ENCODE measurements at regions not wholly inside any gene's neighbourhood (a gene's known extent, or its start where the extent isn't known, plus 50 kb on each side); places are given as distances from the start of the nearest gene placed in this dataset.

DNA sequence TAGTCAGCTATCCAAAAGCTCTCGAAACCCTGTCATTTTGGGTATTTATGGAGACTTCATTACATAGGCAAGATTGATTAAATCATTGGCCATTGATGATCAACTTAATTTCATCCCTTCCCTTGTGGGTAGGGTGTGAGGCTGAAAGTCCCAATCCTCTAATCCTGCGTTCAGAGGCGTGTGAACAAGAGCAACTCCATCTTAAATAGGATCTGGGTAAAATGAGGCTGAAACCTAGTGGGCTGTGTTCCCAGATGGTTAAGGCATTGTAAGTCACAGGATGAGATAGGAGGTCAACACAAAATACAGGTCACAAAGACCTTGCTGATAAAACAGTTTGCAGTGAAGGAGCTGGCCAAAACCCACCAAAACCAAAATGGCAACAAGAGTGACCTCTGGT is 641.7 kb upstream of the GJE1 start:
- Histone ChIP-seq H3K36me3 (ENCODE audit: control insufficient read depth, insufficient read depth, low read length) (no peaks in the 10 kb centered on the region), H3K4me1 (ENCODE audit: control insufficient read depth, insufficient read depth, low read length) (no peaks in the 10 kb centered on the region), H3K27ac (ENCODE audit: low read depth, low read length) (no peak overlapping the region), H3K27me3 (ENCODE audit: control insufficient read depth, insufficient read depth, low read length) (no peaks in the 10 kb centered on the region), H3K9me3 (ENCODE audit: control insufficient read depth, insufficient read depth, low read length) (no peaks in the 10 kb centered on the region), H3K4me3 (ENCODE audit: low read depth, low read length) (no peak overlapping the region)
- no CpG with 5 or more reads among the region's 3 CpGs for WGBS (ENCODE audit: insufficient coverage)
- no peak for DNase-seq (ENCODE audit: low read depth in 4 of 6, low spot score in 6 of 6)

DNA sequence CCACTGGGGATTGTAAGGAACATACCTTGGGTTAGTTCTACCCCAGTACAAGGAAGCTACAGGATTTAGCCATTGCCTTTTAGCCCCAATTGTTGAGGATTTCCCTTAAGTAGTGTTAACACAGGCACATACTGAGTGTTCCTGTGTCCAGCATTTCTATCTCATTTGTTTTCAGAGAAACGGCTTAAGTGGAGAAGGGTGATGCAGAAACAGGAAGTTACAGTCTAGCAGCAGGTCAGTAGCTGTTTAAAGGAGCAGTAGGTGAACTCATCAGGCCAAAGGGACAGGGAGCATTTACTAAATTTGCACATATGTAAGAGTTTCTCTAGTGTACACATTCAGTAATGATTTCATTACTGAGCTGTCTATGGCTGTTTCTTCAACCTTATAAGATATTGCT is 644.2 kb upstream of the GJE1 start:
- H3K27ac ChIP-seq (ENCODE audit: low read depth, low read length): no peak overlapping the region
- WGBS (ENCODE audit: insufficient coverage): no CpG with 5 or more reads among the region's 1 CpG
- no peaks in the 10 kb centered on the region for H3K27me3 ChIP-seq (ENCODE audit: control insufficient read depth, insufficient read depth, low read length)
- no peaks in the 10 kb centered on the region for H3K9me3 ChIP-seq (ENCODE audit: control insufficient read depth, insufficient read depth, low read length)
- H3K4me3 ChIP-seq (ENCODE audit: low read depth, low read length): no peak overlapping the region
- no peaks in the 10 kb centered on the region for H3K4me1 ChIP-seq (ENCODE audit: control insufficient read depth, insufficient read depth, low read length)
- no peaks in the 10 kb centered on the region for H3K36me3 ChIP-seq (ENCODE audit: control insufficient read depth, insufficient read depth, low read length)
- no peak for DNase-seq (ENCODE audit: low read depth in 4 of 6, low spot score in 6 of 6)

DNA sequence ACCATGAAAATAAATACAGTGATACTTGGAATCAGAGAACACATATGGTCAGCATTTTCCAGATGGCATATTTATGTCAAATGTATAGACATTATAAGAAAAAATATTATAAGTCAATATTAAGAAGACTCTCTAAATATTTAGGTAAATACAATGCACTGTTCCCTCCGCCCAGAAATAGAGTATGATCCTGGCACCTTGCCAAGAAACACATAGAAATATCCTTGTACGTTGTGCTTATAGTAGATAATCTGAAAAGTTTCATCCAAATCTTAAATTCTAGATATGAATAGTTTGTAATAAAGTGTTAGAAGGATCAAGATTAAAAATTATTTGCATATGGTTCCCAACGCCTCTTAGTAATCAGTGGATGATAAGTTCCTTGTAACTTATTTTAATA is 645.8 kb upstream of the GJE1 start:
- DNase-seq (ENCODE audit: low read depth in 4 of 6, low spot score in 6 of 6): no peak
- no CpG with 5 or more reads among the region's 3 CpGs for WGBS (ENCODE audit: insufficient coverage)
- Histone ChIP-seq H3K9me3 (ENCODE audit: control insufficient read depth, insufficient read depth, low read length) (no peaks in the 10 kb centered on the region), H3K36me3 (ENCODE audit: control insufficient read depth, insufficient read depth, low read length) (no peaks in the 10 kb centered on the region), H3K4me3 (ENCODE audit: low read depth, low read length) (no peak overlapping the region), H3K27me3 (ENCODE audit: control insufficient read depth, insufficient read depth, low read length) (no peaks in the 10 kb centered on the region), H3K27ac (ENCODE audit: low read depth, low read length) (no peak overlapping the region), H3K4me1 (ENCODE audit: control insufficient read depth, insufficient read depth, low read length) (no peaks in the 10 kb centered on the region)

DNA sequence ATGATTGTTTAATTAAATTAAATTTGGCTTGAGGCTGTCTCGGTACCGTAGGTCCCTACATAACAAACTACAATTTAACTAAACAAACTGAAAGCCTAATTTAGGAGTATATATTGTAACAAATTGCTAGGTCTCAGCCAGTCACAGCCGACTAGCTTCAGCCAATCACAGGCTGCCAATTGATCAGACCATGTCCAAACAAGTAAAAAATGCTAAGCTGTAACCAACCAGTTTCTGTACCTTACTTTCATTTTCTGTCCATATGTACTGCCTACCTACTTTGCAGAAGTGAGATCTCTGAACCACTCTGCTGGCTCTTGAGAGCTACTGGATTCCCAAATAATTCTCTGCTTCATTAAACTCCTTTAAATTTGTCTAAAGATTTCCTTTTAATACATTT is 648.0 kb upstream of the GJE1 start:
- 100% methylated on average over 1 of the region's 3 CpGs for WGBS (ENCODE audit: insufficient coverage)
- DNase-seq (ENCODE audit: low read depth in 4 of 6, low spot score in 6 of 6): no peak
- H3K27me3 ChIP-seq (ENCODE audit: control insufficient read depth, insufficient read depth, low read length): no peaks in the 10 kb centered on the region
- no peaks in the 10 kb centered on the region for H3K9me3 ChIP-seq (ENCODE audit: control insufficient read depth, insufficient read depth, low read length)
- H3K4me3 ChIP-seq (ENCODE audit: low read depth, low read length): no peak overlapping the region
- H3K36me3 ChIP-seq (ENCODE audit: control insufficient read depth, insufficient read depth, low read length): no peaks in the 10 kb centered on the region
- H3K27ac ChIP-seq (ENCODE audit: low read depth, low read length): no peak overlapping the region
- no peaks in the 10 kb centered on the region for H3K4me1 ChIP-seq (ENCODE audit: control insufficient read depth, insufficient read depth, low read length)

DNA sequence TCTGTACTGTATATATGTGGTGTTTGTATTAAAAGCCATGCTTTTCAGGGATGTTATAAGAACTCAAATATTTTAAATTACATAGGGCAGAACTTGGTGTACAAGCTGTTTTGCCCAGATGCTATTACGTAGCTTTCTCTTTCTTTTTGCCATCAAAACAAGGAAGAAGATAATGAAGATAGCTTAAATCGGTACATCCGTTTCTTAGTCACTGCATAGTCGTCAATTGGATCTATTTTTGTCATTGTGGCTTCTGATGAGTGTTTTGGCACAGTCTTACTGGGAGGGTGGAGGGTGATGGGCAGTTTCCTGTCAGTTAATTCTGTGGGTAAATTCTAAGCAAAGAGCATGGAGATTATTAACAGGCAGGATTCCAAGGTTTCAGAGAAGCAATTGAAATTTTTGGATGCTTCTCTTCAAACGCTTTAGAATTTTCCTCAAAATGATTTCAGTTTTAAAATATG is 649.1 kb upstream of the GJE1 start:
- H3K9me3 ChIP-seq (ENCODE audit: control insufficient read depth, insufficient read depth, low read length): no peaks in the 10 kb centered on the region
- peak overlapping the region; percentile 10 for H3K27ac ChIP-seq (ENCODE audit: low read depth, low read length)
- DNase-seq (ENCODE audit: low read depth in 4 of 6, low spot score in 6 of 6): peak in 2 of 6 donors; percentile 54 to 56
- no peaks in the 10 kb centered on the region for H3K36me3 ChIP-seq (ENCODE audit: control insufficient read depth, insufficient read depth, low read length)
- H3K27me3 ChIP-seq (ENCODE audit: control insufficient read depth, insufficient read depth, low read length): no peaks in the 10 kb centered on the region
- H3K4me3 ChIP-seq (ENCODE audit: low read depth, low read length): no peak overlapping the region
- WGBS (ENCODE audit: insufficient coverage): 77% methylated on average over 2 of the region's 5 CpGs
- H3K4me1 ChIP-seq (ENCODE audit: control insufficient read depth, insufficient read depth, low read length): no peaks in the 10 kb centered on the region

DNA sequence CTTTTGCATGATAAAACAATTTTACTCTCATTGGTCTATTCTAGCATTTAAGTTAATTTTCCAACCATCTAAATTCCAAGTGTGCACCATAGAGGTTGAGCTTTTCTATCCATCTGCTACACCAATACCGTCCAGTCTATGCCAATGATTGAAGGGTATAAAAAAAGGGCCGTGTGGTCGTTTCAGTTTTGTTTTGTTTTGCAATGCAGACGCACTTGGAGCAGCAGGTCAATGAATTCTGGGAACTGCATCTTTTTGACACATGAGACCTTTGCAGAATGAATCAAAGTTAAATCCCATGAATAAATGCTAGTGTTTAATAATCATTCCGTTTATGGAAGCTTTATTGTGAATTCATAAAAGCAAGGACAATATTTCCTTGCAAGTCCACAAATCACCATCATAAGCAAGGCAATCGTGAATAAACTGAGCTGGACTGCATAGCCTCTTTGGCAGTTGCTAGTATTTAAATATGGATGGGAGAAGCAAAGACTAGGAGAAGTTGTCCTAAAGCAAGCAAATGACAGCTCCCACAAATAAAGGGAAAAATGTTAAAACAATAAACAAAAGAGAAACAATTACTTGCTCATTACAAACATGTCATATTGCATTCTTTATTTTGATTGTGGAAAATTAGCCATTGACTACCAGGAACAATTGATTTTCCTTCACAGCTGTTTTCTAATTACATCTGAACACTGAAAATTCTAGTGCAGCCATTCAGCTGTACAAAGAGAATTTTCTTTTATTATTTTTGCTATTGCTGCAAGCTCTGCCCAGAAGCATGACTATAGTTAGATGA is 649.7 kb upstream of the GJE1 start:
- Histone ChIP-seq H3K27ac (ENCODE audit: low read depth, low read length) (peak overlapping the region; percentile 10), H3K4me3 (ENCODE audit: low read depth, low read length) (no peak overlapping the region), H3K4me1 (ENCODE audit: control insufficient read depth, insufficient read depth, low read length) (no peaks in the 10 kb centered on the region), H3K27me3 (ENCODE audit: control insufficient read depth, insufficient read depth, low read length) (no peaks in the 10 kb centered on the region), H3K36me3 (ENCODE audit: control insufficient read depth, insufficient read depth, low read length) (no peaks in the 10 kb centered on the region), H3K9me3 (ENCODE audit: control insufficient read depth, insufficient read depth, low read length) (no peaks in the 10 kb centered on the region)
- DNase-seq (ENCODE audit: low read depth in 4 of 6, low spot score in 6 of 6): peak in 2 of 6 donors; percentile 46 to 54
- 26% methylated on average over 3 of the region's 6 CpGs for WGBS (ENCODE audit: insufficient coverage)

DNA sequence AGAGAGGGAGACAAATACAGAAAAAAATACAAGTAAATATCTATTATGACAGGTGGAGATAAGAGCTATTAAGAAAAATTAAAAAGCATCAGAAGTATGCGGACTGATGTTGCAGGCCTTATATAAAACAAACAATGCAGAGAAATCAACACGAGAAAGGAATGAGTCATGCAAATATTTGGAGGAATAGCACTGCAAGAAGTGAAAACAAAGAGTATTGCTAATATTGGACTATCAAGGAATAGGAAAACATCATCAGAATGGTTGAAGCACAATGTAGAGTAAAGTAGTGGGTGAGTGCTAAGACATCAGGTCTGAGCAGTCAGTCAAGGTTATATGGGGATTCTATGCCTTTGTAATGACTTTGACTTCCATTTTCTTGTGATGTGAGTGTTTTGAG is 657.5 kb upstream of the GJE1 start:
- 90% methylated on average over 2 of the region's 2 CpGs for WGBS (ENCODE audit: insufficient coverage)
- no peaks in the 10 kb centered on the region for H3K27me3 ChIP-seq (ENCODE audit: control insufficient read depth, insufficient read depth, low read length)
- H3K4me1 ChIP-seq (ENCODE audit: control insufficient read depth, insufficient read depth, low read length): no peaks in the 10 kb centered on the region
- H3K4me3 ChIP-seq (ENCODE audit: low read depth, low read length): no peak overlapping the region
- no peaks in the 10 kb centered on the region for H3K9me3 ChIP-seq (ENCODE audit: control insufficient read depth, insufficient read depth, low read length)
- no peak overlapping the region for H3K27ac ChIP-seq (ENCODE audit: low read depth, low read length)
- DNase-seq (ENCODE audit: low read depth in 4 of 6, low spot score in 6 of 6): no peak
- no peaks in the 10 kb centered on the region for H3K36me3 ChIP-seq (ENCODE audit: control insufficient read depth, insufficient read depth, low read length)

DNA sequence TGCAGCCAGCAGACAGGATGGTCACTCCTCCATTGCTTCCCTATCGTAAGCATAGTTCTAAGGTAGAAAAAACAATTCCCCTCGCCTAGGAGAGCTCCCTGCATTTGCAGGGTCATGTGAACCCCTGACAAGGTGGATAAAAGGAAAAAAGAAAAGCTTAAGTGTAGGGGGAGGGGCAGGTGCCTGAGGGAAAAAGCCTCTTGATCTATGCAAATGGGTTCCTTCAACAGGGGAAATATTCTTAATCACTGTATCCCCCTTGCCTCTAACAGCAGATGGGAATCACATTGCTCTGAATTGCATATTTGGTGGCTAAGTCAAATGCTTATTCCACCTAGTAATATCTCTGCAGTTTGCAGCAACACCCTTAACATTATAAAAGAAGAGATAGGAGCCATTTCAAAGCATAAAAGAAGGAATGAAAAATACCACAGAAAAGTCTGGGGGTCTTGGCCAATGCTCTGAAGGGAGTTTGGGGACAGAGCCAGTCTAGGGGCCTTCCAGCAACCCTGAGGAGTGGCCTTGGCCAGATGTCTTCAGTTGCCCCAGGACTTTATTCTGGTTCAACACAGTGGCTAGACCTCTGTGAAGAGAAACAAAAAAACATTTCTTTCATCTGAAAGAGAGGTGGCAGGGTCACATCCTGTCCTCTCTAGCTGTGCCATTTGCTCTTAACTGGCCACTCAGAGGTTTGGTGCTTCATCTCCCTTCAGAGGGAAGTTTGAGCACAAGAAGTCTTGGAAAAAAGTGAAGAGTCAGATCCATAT is 660.4 kb upstream of the GJE1 start:
- WGBS (ENCODE audit: insufficient coverage): 68% methylated on average over 2 of the region's 2 CpGs
- Histone ChIP-seq H3K4me1 (ENCODE audit: control insufficient read depth, insufficient read depth, low read length) (no peaks in the 10 kb centered on the region), H3K36me3 (ENCODE audit: control insufficient read depth, insufficient read depth, low read length) (no peaks in the 10 kb centered on the region), H3K9me3 (ENCODE audit: control insufficient read depth, insufficient read depth, low read length) (no peaks in the 10 kb centered on the region), H3K4me3 (ENCODE audit: low read depth, low read length) (no peak overlapping the region), H3K27ac (ENCODE audit: low read depth, low read length) (no peak overlapping the region), H3K27me3 (ENCODE audit: control insufficient read depth, insufficient read depth, low read length) (no peaks in the 10 kb centered on the region)
- DNase-seq (ENCODE audit: low read depth in 4 of 6, low spot score in 6 of 6): no peak

DNA sequence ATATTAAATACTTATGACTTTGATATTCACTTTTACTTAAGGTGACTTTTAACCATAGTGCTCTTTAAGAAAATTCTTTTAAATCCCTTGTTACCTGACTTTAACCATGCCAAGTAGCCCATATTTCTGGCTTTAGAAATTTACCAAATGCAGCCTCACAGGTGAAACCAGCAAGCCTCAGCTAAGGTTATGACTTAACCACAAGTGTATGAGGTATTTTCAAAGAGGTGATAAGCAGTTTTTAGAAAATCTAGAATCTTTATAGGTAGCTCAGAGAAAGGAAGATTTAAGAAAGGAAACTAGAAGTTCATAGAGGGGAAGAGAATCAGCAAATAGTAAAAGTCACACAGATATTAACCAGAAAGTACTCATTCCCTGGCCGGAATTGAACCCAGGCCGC is 661.9 kb upstream of the GJE1 start:
- WGBS (ENCODE audit: insufficient coverage): no CpG with 5 or more reads among the region's 2 CpGs
- Histone ChIP-seq H3K27me3 (ENCODE audit: control insufficient read depth, insufficient read depth, low read length) (no peaks in the 10 kb centered on the region), H3K27ac (ENCODE audit: low read depth, low read length) (no peak overlapping the region), H3K9me3 (ENCODE audit: control insufficient read depth, insufficient read depth, low read length) (no peaks in the 10 kb centered on the region), H3K4me1 (ENCODE audit: control insufficient read depth, insufficient read depth, low read length) (no peaks in the 10 kb centered on the region), H3K36me3 (ENCODE audit: control insufficient read depth, insufficient read depth, low read length) (no peaks in the 10 kb centered on the region), H3K4me3 (ENCODE audit: low read depth, low read length) (no peak overlapping the region)
- DNase-seq (ENCODE audit: low read depth in 4 of 6, low spot score in 6 of 6): no peak

DNA sequence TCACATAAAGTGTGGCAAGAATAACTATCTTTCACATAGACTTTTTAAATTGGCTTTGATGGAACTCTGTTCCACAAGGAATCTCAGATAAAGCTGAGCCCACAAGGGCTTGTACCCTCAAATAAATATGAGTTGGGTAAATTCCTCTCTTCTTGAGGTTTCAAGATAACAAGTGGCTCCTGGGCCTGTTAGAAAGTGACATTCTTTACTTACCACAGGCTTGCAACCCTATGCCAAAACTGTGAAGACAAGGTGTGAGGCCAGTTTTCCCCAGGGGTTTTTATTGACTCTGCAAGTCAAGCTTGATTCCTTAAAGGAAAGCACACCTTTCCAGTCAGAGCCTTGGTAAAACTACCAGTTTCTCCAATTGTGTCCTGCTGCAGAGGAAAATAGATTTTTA is 664.8 kb upstream of the GJE1 start:
- H3K4me1 ChIP-seq (ENCODE audit: control insufficient read depth, insufficient read depth, low read length): no peaks in the 10 kb centered on the region
- H3K27ac ChIP-seq (ENCODE audit: low read depth, low read length): no peak overlapping the region
- H3K4me3 ChIP-seq (ENCODE audit: low read depth, low read length): no peak overlapping the region
- no peak for DNase-seq (ENCODE audit: low read depth in 4 of 6, low spot score in 6 of 6)
- H3K36me3 ChIP-seq (ENCODE audit: control insufficient read depth, insufficient read depth, low read length): no peaks in the 10 kb centered on the region
- H3K9me3 ChIP-seq (ENCODE audit: control insufficient read depth, insufficient read depth, low read length): no peaks in the 10 kb centered on the region
- H3K27me3 ChIP-seq (ENCODE audit: control insufficient read depth, insufficient read depth, low read length): no peaks in the 10 kb centered on the region
